ENCODE measurements at regions not wholly inside any gene's neighbourhood (a gene's known extent, or its start where the extent isn't known, plus 50 kb on each side); places are given as distances from the start of the nearest gene placed in this dataset.

DNA sequence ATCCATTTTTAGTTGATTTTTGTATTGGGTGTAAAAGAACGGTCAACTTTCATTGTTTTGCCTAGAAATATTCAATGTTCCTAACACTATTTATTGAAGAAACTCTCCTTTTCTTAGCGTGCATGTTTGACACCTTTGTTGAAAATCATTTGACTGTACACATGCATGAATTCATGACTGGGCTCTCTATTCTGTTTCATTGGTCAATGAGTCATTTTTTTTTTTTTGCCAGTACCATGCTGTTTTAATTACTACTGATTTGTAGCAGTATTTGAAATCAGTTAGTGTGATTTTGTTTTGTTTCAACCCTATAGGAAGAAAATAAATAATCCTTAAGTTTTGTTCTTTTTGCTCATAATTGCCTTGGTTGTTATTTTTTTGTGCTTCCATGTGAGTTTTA lies 828.7 kb downstream of the SUCLG1 start:
- TF ChIP-seq, protein P1, sequence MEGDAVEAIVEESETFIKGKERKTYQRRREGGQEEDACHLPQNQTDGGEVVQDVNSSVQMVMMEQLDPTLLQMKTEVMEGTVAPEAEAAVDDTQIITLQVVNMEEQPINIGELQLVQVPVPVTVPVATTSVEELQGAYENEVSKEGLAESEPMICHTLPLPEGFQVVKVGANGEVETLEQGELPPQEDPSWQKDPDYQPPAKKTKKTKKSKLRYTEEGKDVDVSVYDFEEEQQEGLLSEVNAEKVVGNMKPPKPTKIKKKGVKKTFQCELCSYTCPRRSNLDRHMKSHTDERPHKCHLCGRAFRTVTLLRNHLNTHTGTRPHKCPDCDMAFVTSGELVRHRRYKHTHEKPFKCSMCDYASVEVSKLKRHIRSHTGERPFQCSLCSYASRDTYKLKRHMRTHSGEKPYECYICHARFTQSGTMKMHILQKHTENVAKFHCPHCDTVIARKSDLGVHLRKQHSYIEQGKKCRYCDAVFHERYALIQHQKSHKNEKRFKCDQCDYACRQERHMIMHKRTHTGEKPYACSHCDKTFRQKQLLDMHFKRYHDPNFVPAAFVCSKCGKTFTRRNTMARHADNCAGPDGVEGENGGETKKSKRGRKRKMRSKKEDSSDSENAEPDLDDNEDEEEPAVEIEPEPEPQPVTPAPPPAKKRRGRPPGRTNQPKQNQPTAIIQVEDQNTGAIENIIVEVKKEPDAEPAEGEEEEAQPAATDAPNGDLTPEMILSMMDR (IDR thresholded peaks at IDR 0.05; ENCODE audit: low read depth, low read length, poor library complexity, severe bottlenecking) = no peak
- TF ChIP-seq EZH2phosphoT487 (IDR thresholded peaks at IDR 0.05; ENCODE audit: borderline replicate concordance, low read length) = no peak

Data from DOHH2 (cell line).